ENCODE measurements at regions not wholly inside any gene's neighbourhood (a gene's known extent, or its start where the extent isn't known, plus 50 kb on each side); places are given as distances from the start of the nearest gene placed in this dataset.
A peak's percentile ranks its signal among the peaks of the same experiment; 100 is the strongest.

GRCh38 chr12:3950714-3951320, 77.6 kb upstream of the PARP11 start:
- H3K18ac ChIP-seq (ENCODE audit: low read depth in 1 of 2, low read length in 2 of 2) = no peak overlapping the region
- H3K27ac ChIP-seq (ENCODE audit: low read length, poor library complexity, severe bottlenecking) = no peak overlapping the region
- H3K14ac ChIP-seq (ENCODE audit: low read length in 2 of 2) = no peak overlapping the region
- DNase-seq = no peak
- H4K91ac ChIP-seq (ENCODE audit: low read length) = no peak overlapping the region
- H2AFZ ChIP-seq (ENCODE audit: low read depth, low read length) = no peak overlapping the region
- 84% methylated on average over 6 of the region's 7 CpGs for WGBS
- H3K4ac ChIP-seq (ENCODE audit: low read depth in 1 of 2, low read length in 2 of 2) = no peak overlapping the region
- no peak overlapping the region for H3K4me3 ChIP-seq (ENCODE audit: insufficient read depth in 1 of 2, low read depth in 1 of 2, low read length in 2 of 2)
- no peak overlapping the region for H2BK12ac ChIP-seq (ENCODE audit: low read length in 2 of 2)
- no peak overlapping the region for H2BK5ac ChIP-seq (ENCODE audit: low read depth, low read length, poor library complexity, severe bottlenecking)
- no peaks in the 10 kb centered on the region for H3K9me3 ChIP-seq (ENCODE audit: control insufficient read depth, low read length)
- H3K79me1 ChIP-seq (replicated peaks; ENCODE audit: low read length, poor library complexity, severe bottlenecking) = no peaks in the 10 kb centered on the region
- no peak overlapping the region for H3K23ac ChIP-seq (ENCODE audit: low read length in 2 of 2)
- no peaks in the 10 kb centered on the region for H3K36me3 ChIP-seq (ENCODE audit: control insufficient read depth in 1 of 2, insufficient read depth in 2 of 2, low read depth in 1 of 2, low read length in 2 of 2)
- H3K9ac ChIP-seq (ENCODE audit: low read length) = no peak overlapping the region
- H4K8ac ChIP-seq (ENCODE audit: low read length) = no peak overlapping the region
- no peak overlapping the region for H2AK5ac ChIP-seq (ENCODE audit: low read length, severe bottlenecking)
- H3K4me2 ChIP-seq (ENCODE audit: low read length, poor library complexity, severe bottlenecking) = no peak overlapping the region
- H2BK15ac ChIP-seq (ENCODE audit: low read depth, poor library complexity, severe bottlenecking) = no peak overlapping the region
- no peak overlapping the region for H2BK120ac ChIP-seq (ENCODE audit: low read depth, low read length)
- H3K27me3 ChIP-seq (ENCODE audit: control insufficient read depth in 1 of 2, insufficient read depth in 1 of 2, low read length in 2 of 2) = peaks cover 0 to 2% of the 10 kb centered on the region in 2 experiments
- H3K4me1 ChIP-seq (ENCODE audit: control insufficient read depth, insufficient read depth, low read depth, low read length) = no peaks in the 10 kb centered on the region

GRCh38 chr12:3947781-3948180, 74.6 kb upstream of the PARP11 start:
- Histone ChIP-seq H3K9ac (ENCODE audit: low read length) (no peak overlapping the region), H2BK12ac (ENCODE audit: low read length in 2 of 2) (no peak overlapping the region), H3K4me1 (ENCODE audit: control insufficient read depth, insufficient read depth, low read depth, low read length) (no peaks in the 10 kb centered on the region), H2BK15ac (ENCODE audit: low read depth, poor library complexity, severe bottlenecking) (no peak overlapping the region), H3K4ac (ENCODE audit: low read depth in 1 of 2, low read length in 2 of 2) (no peak overlapping the region), H2BK120ac (ENCODE audit: low read depth, low read length) (no peak overlapping the region), H4K91ac (ENCODE audit: low read length) (no peak overlapping the region), H3K14ac (ENCODE audit: low read length in 2 of 2) (no peak overlapping the region), H3K4me3 (ENCODE audit: insufficient read depth in 1 of 2, low read depth in 1 of 2, low read length in 2 of 2) (no peak overlapping the region), H2BK5ac (ENCODE audit: low read depth, low read length, poor library complexity, severe bottlenecking) (no peak overlapping the region), H3K79me1 (replicated peaks; ENCODE audit: low read length, poor library complexity, severe bottlenecking) (no peaks in the 10 kb centered on the region), H3K27me3 (ENCODE audit: control insufficient read depth in 1 of 2, insufficient read depth in 1 of 2, low read length in 2 of 2) (peaks cover 3 to 17% of the 10 kb centered on the region in 2 experiments), H3K4me2 (ENCODE audit: low read length, poor library complexity, severe bottlenecking) (no peak overlapping the region), H4K8ac (ENCODE audit: low read length) (no peak overlapping the region), H3K23ac (ENCODE audit: low read length in 2 of 2) (no peak overlapping the region), H2AK5ac (ENCODE audit: low read length, severe bottlenecking) (no peak overlapping the region), H3K18ac (ENCODE audit: low read depth in 1 of 2, low read length in 2 of 2) (no peak overlapping the region), H3K27ac (ENCODE audit: low read length, poor library complexity, severe bottlenecking) (no peak overlapping the region), H3K36me3 (ENCODE audit: control insufficient read depth in 1 of 2, insufficient read depth in 2 of 2, low read depth in 1 of 2, low read length in 2 of 2) (no peaks in the 10 kb centered on the region), H2AFZ (ENCODE audit: low read depth, low read length) (no peak overlapping the region), H3K9me3 (ENCODE audit: control insufficient read depth, low read length) (no peaks in the 10 kb centered on the region)
- DNase-seq = no peak
- 88% methylated on average over 3 of the region's 5 CpGs for WGBS

- Histone ChIP-seq H4K8ac (ENCODE audit: low read length) (no peak overlapping the region), H3K9me3 (ENCODE audit: control insufficient read depth, low read length) (no peaks in the 10 kb centered on the region), H3K14ac (ENCODE audit: low read length in 2 of 2) (no peak overlapping the region), H3K4ac (ENCODE audit: low read depth in 1 of 2, low read length in 2 of 2) (no peak overlapping the region), H2BK5ac (ENCODE audit: low read depth, low read length, poor library complexity, severe bottlenecking) (no peak overlapping the region), H2BK12ac (ENCODE audit: low read length in 2 of 2) (no peak overlapping the region), H2BK120ac (ENCODE audit: low read depth, low read length) (no peak overlapping the region), H3K79me1 (replicated peaks; ENCODE audit: low read length, poor library complexity, severe bottlenecking) (no peaks in the 10 kb centered on the region), H3K36me3 (ENCODE audit: control insufficient read depth in 1 of 2, insufficient read depth in 2 of 2, low read depth in 1 of 2, low read length in 2 of 2) (no peaks in the 10 kb centered on the region), H3K23ac (ENCODE audit: low read length in 2 of 2) (no peak overlapping the region), H3K9ac (ENCODE audit: low read length) (no peak overlapping the region), H2AK5ac (ENCODE audit: low read length, severe bottlenecking) (no peak overlapping the region), H3K4me2 (ENCODE audit: low read length, poor library complexity, severe bottlenecking) (no peak overlapping the region), H2AFZ (ENCODE audit: low read depth, low read length) (no peak overlapping the region), H3K27ac (ENCODE audit: low read length, poor library complexity, severe bottlenecking) (no peak overlapping the region), H4K91ac (ENCODE audit: low read length) (no peak overlapping the region), H3K18ac (ENCODE audit: low read depth in 1 of 2, low read length in 2 of 2) (no peak overlapping the region), H3K4me1 (ENCODE audit: control insufficient read depth, insufficient read depth, low read depth, low read length) (no peaks in the 10 kb centered on the region), H3K4me3 (ENCODE audit: insufficient read depth in 1 of 2, low read depth in 1 of 2, low read length in 2 of 2) (no peak overlapping the region), H3K27me3 (ENCODE audit: control insufficient read depth in 1 of 2, insufficient read depth in 1 of 2, low read length in 2 of 2) (peaks cover 3 to 20% of the 10 kb centered on the region in 2 experiments), H2BK15ac (ENCODE audit: low read depth, poor library complexity, severe bottlenecking) (no peak overlapping the region)
- DNase-seq = peak; percentile 1
- 16% methylated on average over 3 of the region's 3 CpGs for WGBS
Measured at GRCh38 chr12:3945671-3946070, 72.5 kb upstream of the PARP11 start.

GRCh38 chr12:3944620-3945019, 71.4 kb upstream of the PARP11 start:
- no peak overlapping the region for H3K18ac ChIP-seq (ENCODE audit: low read depth in 1 of 2, low read length in 2 of 2)
- H2AFZ ChIP-seq (ENCODE audit: low read depth, low read length) = no peak overlapping the region
- no peaks in the 10 kb centered on the region for H3K9me3 ChIP-seq (ENCODE audit: control insufficient read depth, low read length)
- H3K4me2 ChIP-seq (ENCODE audit: low read length, poor library complexity, severe bottlenecking) = no peak overlapping the region
- no peak overlapping the region for H3K27ac ChIP-seq (ENCODE audit: low read length, poor library complexity, severe bottlenecking)
- H3K14ac ChIP-seq (ENCODE audit: low read length in 2 of 2) = no peak overlapping the region
- DNase-seq = no peak
- H2AK5ac ChIP-seq (ENCODE audit: low read length, severe bottlenecking) = no peak overlapping the region
- no peak overlapping the region for H3K9ac ChIP-seq (ENCODE audit: low read length)
- no peak overlapping the region for H2BK5ac ChIP-seq (ENCODE audit: low read depth, low read length, poor library complexity, severe bottlenecking)
- no peak overlapping the region for H4K91ac ChIP-seq (ENCODE audit: low read length)
- no peak overlapping the region for H3K4ac ChIP-seq (ENCODE audit: low read depth in 1 of 2, low read length in 2 of 2)
- no peaks in the 10 kb centered on the region for H3K36me3 ChIP-seq (ENCODE audit: control insufficient read depth in 1 of 2, insufficient read depth in 2 of 2, low read depth in 1 of 2, low read length in 2 of 2)
- H2BK12ac ChIP-seq (ENCODE audit: low read length in 2 of 2) = no peak overlapping the region
- H3K4me3 ChIP-seq (ENCODE audit: insufficient read depth in 1 of 2, low read depth in 1 of 2, low read length in 2 of 2) = no peak overlapping the region
- 0% methylated on average over 1 of the region's 1 CpG for WGBS
- H3K23ac ChIP-seq (ENCODE audit: low read length in 2 of 2) = no peak overlapping the region
- no peaks in the 10 kb centered on the region for H3K4me1 ChIP-seq (ENCODE audit: control insufficient read depth, insufficient read depth, low read depth, low read length)
- H4K8ac ChIP-seq (ENCODE audit: low read length) = no peak overlapping the region
- no peak overlapping the region for H2BK15ac ChIP-seq (ENCODE audit: low read depth, poor library complexity, severe bottlenecking)
- H2BK120ac ChIP-seq (ENCODE audit: low read depth, low read length) = no peak overlapping the region
- no peaks in the 10 kb centered on the region for H3K79me1 ChIP-seq (replicated peaks; ENCODE audit: low read length, poor library complexity, severe bottlenecking)
- H3K27me3 ChIP-seq (ENCODE audit: control insufficient read depth in 1 of 2, insufficient read depth in 1 of 2, low read length in 2 of 2) = peaks cover 3 to 20% of the 10 kb centered on the region in 2 experiments

All from mesenchymal stem cell (in vitro differentiated cells and primary cell).